ENCODE measurements at regions not wholly inside any gene's neighbourhood (a gene's known extent, or its start where the extent isn't known, plus 50 kb on each side); places are given as distances from the start of the nearest gene placed in this dataset.

DNA sequence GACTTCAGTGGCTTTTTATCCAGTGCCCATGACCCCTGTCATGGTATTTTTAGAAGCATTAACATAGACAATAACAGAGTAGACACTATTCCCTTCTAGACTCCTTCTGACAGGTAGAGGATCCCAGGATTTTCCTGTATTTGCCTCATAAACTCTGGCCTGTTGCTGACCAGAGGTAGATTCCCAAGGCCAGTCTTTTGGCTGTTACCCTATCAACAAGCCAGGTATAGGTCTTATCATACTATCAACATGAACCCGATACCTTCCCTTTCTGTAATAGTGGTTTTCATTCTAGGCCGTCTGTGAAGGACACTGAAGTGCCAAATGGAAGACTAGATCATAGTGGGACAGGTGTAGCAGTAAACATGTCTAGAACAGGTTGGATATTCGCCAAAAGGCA lies 76.2 kb upstream of the CHRDL1 start:
- WGBS (ENCODE audit: insufficient coverage, insufficient replicate concordance, low lambda C conversion rate, missing lambda C conversion rate) = 10% methylated on average over 3 of the region's 3 CpGs
- Histone ChIP-seq H3K4me3 (no peak overlapping the region), H3K9me3 (replicated peaks; ENCODE audit: control insufficient read depth, insufficient read depth, low read length) (no peaks in the 10 kb centered on the region), H2AFZ (ENCODE audit: control insufficient read depth, low read depth, low read length) (no peak overlapping the region), H3K9ac (ENCODE audit: control insufficient read depth, insufficient read depth, low read length) (no peak overlapping the region), H4K20me1 (ENCODE audit: control insufficient read depth, insufficient read depth) (no peaks in the 10 kb centered on the region), H3K79me2 (ENCODE audit: control insufficient read depth, insufficient read depth, low read length) (no peaks in the 10 kb centered on the region), H3K4me2 (ENCODE audit: control insufficient read depth, insufficient read depth) (no peak overlapping the region), H3K27ac (ENCODE audit: control insufficient read depth, insufficient read depth) (no peak overlapping the region), H3K27me3 (replicated peaks in 1 of 2; ENCODE audit: control insufficient read depth in 2 of 2, insufficient read depth in 2 of 2, low read length in 1 of 2) (no peaks in the 10 kb centered on the region), H3K36me3 (ENCODE audit: control insufficient read depth in 2 of 2, insufficient read depth in 2 of 2, low read length in 1 of 2) (no peaks in the 10 kb centered on the region), H3K4me1 (ENCODE audit: control insufficient read depth, insufficient read depth, low read length) (no peaks in the 10 kb centered on the region)
- POLR2A ChIA-PET = no interaction called here
- RAD21 ChIA-PET (ENCODE audit: unreplicated experiment) = no interaction called here
- CTCF ChIA-PET = no interaction called here
- FAIRE-seq (no peak), ATAC-seq (no peak), DNase-seq (ENCODE audit: low read depth, low spot score) (no peak)
- in situ Hi-C loops (cut with MboI) (no loop called here), intact Hi-C loops (cut with micrococcal nuclease; ENCODE audit: unreplicated experiment) (no loop called here)
- no TSS peak for BruUV-seq (replicated peaks)
- SMC1A ChIA-PET (ENCODE audit: uncharacterized antibody, unreplicated experiment) = no interaction called here
- no peak for TF ChIP-seq NFYB (IDR thresholded peaks at IDR 0.05; ENCODE audit: insufficient read depth, low read depth, low read length)
- TF ChIP-seq MEF2B (IDR thresholded peaks at IDR 0.05; ENCODE audit: partially characterized antibody, poor library complexity, severe bottlenecking) = no peak
- no peak for TF ChIP-seq JUND (IDR thresholded peaks at IDR 0.05; ENCODE audit: low read depth, low read length)
- no peak for TF ChIP-seq HDGF (IDR thresholded peaks at IDR 0.05)
- TF ChIP-seq, protein P1, sequence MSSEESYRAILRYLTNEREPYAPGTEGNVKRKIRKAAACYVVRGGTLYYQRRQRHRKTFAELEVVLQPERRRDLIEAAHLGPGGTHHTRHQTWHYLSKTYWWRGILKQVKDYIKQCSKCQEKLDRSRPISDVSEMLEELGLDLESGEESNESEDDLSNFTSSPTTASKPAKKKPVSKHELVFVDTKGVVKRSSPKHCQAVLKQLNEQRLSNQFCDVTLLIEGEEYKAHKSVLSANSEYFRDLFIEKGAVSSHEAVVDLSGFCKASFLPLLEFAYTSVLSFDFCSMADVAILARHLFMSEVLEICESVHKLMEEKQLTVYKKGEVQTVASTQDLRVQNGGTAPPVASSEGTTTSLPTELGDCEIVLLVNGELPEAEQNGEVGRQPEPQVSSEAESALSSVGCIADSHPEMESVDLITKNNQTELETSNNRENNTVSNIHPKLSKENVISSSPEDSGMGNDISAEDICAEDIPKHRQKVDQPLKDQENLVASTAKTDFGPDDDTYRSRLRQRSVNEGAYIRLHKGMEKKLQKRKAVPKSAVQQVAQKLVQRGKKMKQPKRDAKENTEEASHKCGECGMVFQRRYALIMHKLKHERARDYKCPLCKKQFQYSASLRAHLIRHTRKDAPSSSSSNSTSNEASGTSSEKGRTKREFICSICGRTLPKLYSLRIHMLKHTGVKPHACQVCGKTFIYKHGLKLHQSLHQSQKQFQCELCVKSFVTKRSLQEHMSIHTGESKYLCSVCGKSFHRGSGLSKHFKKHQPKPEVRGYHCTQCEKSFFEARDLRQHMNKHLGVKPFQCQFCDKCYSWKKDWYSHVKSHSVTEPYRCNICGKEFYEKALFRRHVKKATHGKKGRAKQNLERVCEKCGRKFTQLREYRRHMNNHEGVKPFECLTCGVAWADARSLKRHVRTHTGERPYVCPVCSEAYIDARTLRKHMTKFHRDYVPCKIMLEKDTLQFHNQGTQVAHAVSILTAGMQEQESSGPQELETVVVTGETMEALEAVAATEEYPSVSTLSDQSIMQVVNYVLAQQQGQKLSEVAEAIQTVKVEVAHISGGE (CRISPR knock-in tag; IDR thresholded peaks at IDR 0.05) = no peak
- no peak for TF ChIP-seq SIN3A (IDR thresholded peaks at IDR 0.05; ENCODE audit: low read depth, low read length)
- TF ChIP-seq SPI1 (IDR thresholded peaks at IDR 0.05; ENCODE audit: borderline replicate concordance, insufficient read depth, low read depth, low read length) = no peak
- TF ChIP-seq NFXL1 (IDR thresholded peaks at IDR 0.05; ENCODE audit: borderline replicate concordance) = no peak
- TF ChIP-seq EP300 (IDR thresholded peaks at IDR 0.05; ENCODE audit: borderline replicate concordance in 1 of 2, control insufficient read depth in 1 of 2, low read depth in 2 of 2, low read length in 2 of 2) = no peak
- TF ChIP-seq JUNB (IDR thresholded peaks at IDR 0.05) = no peak
- TF ChIP-seq, protein P2, sequence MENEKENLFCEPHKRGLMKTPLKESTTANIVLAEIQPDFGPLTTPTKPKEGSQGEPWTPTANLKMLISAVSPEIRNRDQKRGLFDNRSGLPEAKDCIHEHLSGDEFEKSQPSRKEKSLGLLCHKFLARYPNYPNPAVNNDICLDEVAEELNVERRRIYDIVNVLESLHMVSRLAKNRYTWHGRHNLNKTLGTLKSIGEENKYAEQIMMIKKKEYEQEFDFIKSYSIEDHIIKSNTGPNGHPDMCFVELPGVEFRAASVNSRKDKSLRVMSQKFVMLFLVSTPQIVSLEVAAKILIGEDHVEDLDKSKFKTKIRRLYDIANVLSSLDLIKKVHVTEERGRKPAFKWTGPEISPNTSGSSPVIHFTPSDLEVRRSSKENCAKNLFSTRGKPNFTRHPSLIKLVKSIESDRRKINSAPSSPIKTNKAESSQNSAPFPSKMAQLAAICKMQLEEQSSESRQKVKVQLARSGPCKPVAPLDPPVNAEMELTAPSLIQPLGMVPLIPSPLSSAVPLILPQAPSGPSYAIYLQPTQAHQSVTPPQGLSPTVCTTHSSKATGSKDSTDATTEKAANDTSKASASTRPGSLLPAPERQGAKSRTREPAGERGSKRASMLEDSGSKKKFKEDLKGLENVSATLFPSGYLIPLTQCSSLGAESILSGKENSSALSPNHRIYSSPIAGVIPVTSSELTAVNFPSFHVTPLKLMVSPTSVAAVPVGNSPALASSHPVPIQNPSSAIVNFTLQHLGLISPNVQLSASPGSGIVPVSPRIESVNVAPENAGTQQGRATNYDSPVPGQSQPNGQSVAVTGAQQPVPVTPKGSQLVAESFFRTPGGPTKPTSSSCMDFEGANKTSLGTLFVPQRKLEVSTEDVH (IDR thresholded peaks at IDR 0.05; ENCODE audit: low read depth, partially characterized antibody) = no peak
